Transverse colon (tissue), 4 donors: ENCODE measurements at regions not wholly inside any gene's neighbourhood (a gene's known extent, or its start where the extent isn't known, plus 50 kb on each side); places are given as distances from the start of the nearest gene placed in this dataset.

ENCODE experiments used
- DNase-seq: peaks from one replicate; pipeline ENCODE4 v3.0.0-alpha.2; 2019
- H3K27ac ChIP-seq, 4 donors: fragments of 200-600 bp; sonication (generic); 2 replicates each; pipeline ENCODE4 v1.5.1; 2016 to 2018; ENCODE audit warnings: inconsistent platforms in 4 of 4
- H3K27me3 ChIP-seq: fragments of 200-600 bp; sonication (generic); 2 replicates; pipeline ENCODE4 v1.5.1; 2017; ENCODE audit warnings: inconsistent platforms
- H3K36me3 ChIP-seq, 4 donors: fragments of 200-600 bp; sonication (generic); 2 replicates each; pipeline ENCODE4 v1.5.1; 2017 to 2019; ENCODE audit warnings: inconsistent platforms in 4 of 4
- H3K4me1 ChIP-seq, 4 donors: fragments of 200-600 bp; sonication (generic); 2 replicates each; pipeline ENCODE4 v1.5.1; 2017 to 2020; ENCODE audit warnings: inconsistent platforms in 4 of 4
- H3K4me3 ChIP-seq, 4 donors: fragments of 200-600 bp; sonication (generic); 1 replicate in 1 of 4; 2 replicates in 3 of 4; pipeline versions ENCODE4 v1.5.1 to v1.6.1; 2017 to 2019; ENCODE audit warnings: inconsistent platforms in 4 of 4
- H3K9me3 ChIP-seq, 2 donors: fragments of 200-600 bp; sonication (generic); 2 replicates each; pipeline ENCODE4 v1.5.1; 2017 to 2019; ENCODE audit warnings: inconsistent platforms in 2 of 2
- CTCF ChIP-seq, 5 experiments: fragments of 200-600 bp in 3 of 5; fragments of 450-650 bp in 2 of 5; sonication (generic) in 3 of 5; IDR thresholded peaks; 1 replicate in 2 of 5; 2 replicates in 3 of 5; pipeline ENCODE4 v1.5.1; 2016 to 2017; ENCODE audit warnings: antibody characterized with exemption in 5 of 5, inconsistent platforms in 3 of 5, mild to moderate bottlenecking in 2 of 5, moderate library complexity in 1 of 5
- EP300 ChIP-seq: sonication (generic); formaldehyde crosslinking; IDR thresholded peaks from one replicate; pipeline ENCODE4 v1.6.1; 2017; ENCODE audit warnings: antibody characterized with exemption, low read depth
- POLR2A ChIP-seq: fragments of 450-650 bp; IDR thresholded peaks from one replicate; pipeline ENCODE4 v1.6.1; 2016; ENCODE audit warnings: antibody characterized with exemption, mild to moderate bottlenecking, moderate library complexity
- POLR2AphosphoS5 ChIP-seq, 3 donors: sonication (generic); formaldehyde crosslinking; IDR thresholded peaks; one replicate each; pipeline ENCODE4 v1.6.1; 2016; ENCODE audit warnings: antibody characterized with exemption in 3 of 3
- WGBS, 2 donors: methylation state at CpG; one replicate each; pipeline ENCODE4 v1.1.5; 2018; ENCODE audit warnings: low coverage in 1 of 2; 5-methylcytosine and 5-hydroxymethylcytosine counted together
- in situ Hi-C, 4 donors: fragments of 200-750 bp; cut with MboI; loops; one replicate each; pipeline versions ENCODE4 v1.15.0 to v1.15.1; 2017; ENCODE audit warnings: low sequenced_read_pairs in 3 of 4, low pct_ligation_motif_present in 1 of 4, low pct_unique_long_range_greater_than_20kb in 1 of 4
- intact Hi-C: fragments of 100-400 bp; cut with DNase I; formaldehyde crosslinking; loops from one replicate; pipeline ENCODE4 v1.15.1; 2023; ENCODE audit warnings: low total_unique reads

GRCh38 chr4:171430495-171430894 lies 382.7 kb upstream of the GALNTL6 start:
- intact Hi-C loops = no loop called here
- Histone ChIP-seq H3K4me1 (no peaks in the 10 kb centered on the region), H3K27ac (no peak overlapping the region), H3K36me3 (no peaks in the 10 kb centered on the region), H3K9me3 (no peaks in the 10 kb centered on the region), H3K27me3 (no peaks in the 10 kb centered on the region), H3K4me3 (no peak overlapping the region)
- WGBS, 2 donors = 75 to 96% methylated on average over 3 of the region's 3 CpGs
- TF ChIP-seq EP300 (no peak), POLR2AphosphoS5 (IDR thresholded peaks at IDR 0.05) (no peak), POLR2A (no peak), CTCF (IDR thresholded peaks at IDR 0.05) (no peak)
- in situ Hi-C loops = no loop called here
- DNase-seq = no peak

GRCh38 chr4:171397175-171397574 lies 416.0 kb upstream of the GALNTL6 start:
- Histone ChIP-seq H3K9me3 (no peaks in the 10 kb centered on the region), H3K4me1 (no peaks in the 10 kb centered on the region), H3K36me3 (no peaks in the 10 kb centered on the region), H3K4me3 (no peak overlapping the region), H3K27me3 (no peaks in the 10 kb centered on the region), H3K27ac (no peak overlapping the region)
- TF ChIP-seq CTCF (IDR thresholded peaks at IDR 0.05) (no peak), POLR2A (no peak), POLR2AphosphoS5 (IDR thresholded peaks at IDR 0.05) (no peak), EP300 (no peak)
- in situ Hi-C loops = no loop called here
- intact Hi-C loops = no loop called here
- WGBS, 2 donors = 81 to 90% methylated on average over 6 of the region's 6 CpGs
- DNase-seq = no peak

- TF ChIP-seq POLR2AphosphoS5 (IDR thresholded peaks at IDR 0.05) (no peak), CTCF (IDR thresholded peaks at IDR 0.05) (no peak), EP300 (no peak), POLR2A (no peak)
- H3K27me3 ChIP-seq = no peaks in the 10 kb centered on the region
- in situ Hi-C loops = no loop called here
- no peaks in the 10 kb centered on the region for H3K36me3 ChIP-seq
- H3K27ac ChIP-seq = no peak overlapping the region
- intact Hi-C loops = no loop called here
- peaks cover 0 to 4% of the 10 kb centered on the region in 2 donors for H3K9me3 ChIP-seq
- H3K4me1 ChIP-seq = no peaks in the 10 kb centered on the region
- DNase-seq = no peak
- no peak overlapping the region for H3K4me3 ChIP-seq
- WGBS, 2 donors = 32 to 45% methylated on average over 3 of the region's 3 CpGs
Measured at GRCh38 chr4:171390626-171391025, 422.6 kb upstream of the GALNTL6 start.

- intact Hi-C loops (no loop called here), in situ Hi-C loops (no loop called here)
- no peaks in the 10 kb centered on the region for H3K4me1 ChIP-seq
- H3K27me3 ChIP-seq = no peaks in the 10 kb centered on the region
- no peak overlapping the region for H3K4me3 ChIP-seq
- no peak for DNase-seq
- no peaks in the 10 kb centered on the region for H3K9me3 ChIP-seq
- no peak for TF ChIP-seq CTCF (IDR thresholded peaks at IDR 0.05)
- no peak for TF ChIP-seq POLR2AphosphoS5 (IDR thresholded peaks at IDR 0.05)
- no peak for TF ChIP-seq EP300
- no peaks in the 10 kb centered on the region for H3K36me3 ChIP-seq
- no peak overlapping the region for H3K27ac ChIP-seq
Measured at GRCh38 chr4:171378323-171378722, 434.9 kb upstream of the GALNTL6 start.
